HG02642 (cell line): ENCODE measurements at regions not wholly inside any gene's neighbourhood (a gene's known extent, or its start where the extent isn't known, plus 50 kb on each side); places are given as distances from the start of the nearest gene placed in this dataset.
"Not testable (repeated sequence)": the region's sequence is repeated elsewhere in the genome, so short reads cannot be mapped to it uniquely, and the experiment has no call there.

Experiments used
- ATAC-seq: cut with Tn5 transposase; IDR thresholded peaks from one replicate; pipeline ENCODE4 v1.9.1; 2021; ENCODE audit warnings: mild to moderate bottlenecking; ENCODE audit not compliant: unreplicated experiment, poor library complexity

DNA sequence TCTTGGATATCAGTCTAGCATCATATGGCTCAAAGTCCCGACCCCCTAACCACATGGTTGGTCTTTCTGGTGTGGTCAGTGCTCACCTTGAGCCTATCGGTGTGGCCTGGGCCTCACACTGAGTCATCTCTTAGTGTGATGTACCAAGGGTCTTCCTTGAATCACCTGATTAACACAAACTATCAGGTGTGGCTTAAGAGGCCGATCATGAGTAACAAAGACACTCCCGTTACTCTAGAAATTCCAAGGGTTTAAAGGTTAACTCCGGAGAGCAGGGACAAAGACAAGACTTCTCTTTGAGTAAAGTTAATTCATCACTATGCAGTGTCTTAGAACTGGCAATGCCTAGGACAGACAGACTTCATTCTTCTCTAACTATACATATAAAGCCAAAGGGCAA is 52.3 kb upstream of the ARMC3 start:
- no peak for ATAC-seq

DNA sequence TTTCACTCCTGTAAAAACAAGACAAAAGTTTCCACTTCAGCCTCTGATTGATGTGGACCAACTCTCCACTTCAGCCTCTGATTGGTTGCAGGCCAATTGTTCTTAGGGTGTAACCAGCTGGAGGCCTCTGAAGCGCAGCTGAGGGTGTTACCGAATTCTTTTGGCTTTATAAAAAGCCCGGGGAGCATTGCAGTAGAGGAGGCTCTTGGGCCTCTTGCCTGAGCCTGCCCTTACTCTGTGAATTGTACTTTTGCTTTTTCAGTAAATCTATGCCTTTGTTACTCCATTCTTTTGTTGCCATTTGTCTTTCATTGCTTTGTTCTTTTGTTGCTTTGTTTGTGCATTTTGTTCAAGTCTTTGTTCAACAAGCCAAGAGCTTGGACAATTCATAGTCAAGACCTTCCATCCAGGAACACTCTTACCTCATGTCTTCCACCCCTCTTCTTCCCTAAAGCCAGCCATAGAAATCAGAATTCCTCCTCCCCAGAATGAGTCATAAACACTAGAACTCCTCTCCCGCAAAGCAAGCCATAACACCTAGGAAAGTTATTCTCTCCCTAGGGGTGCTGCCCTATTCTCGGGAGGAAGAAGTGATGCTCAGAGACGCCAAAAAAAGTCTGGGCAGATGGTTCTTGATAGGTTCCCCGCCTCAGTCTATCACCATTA is 53.5 kb upstream of the ARMC3 start:
- ATAC-seq: no peak

- peak; percentile 69 for ATAC-seq
These were observed 71.3 kb upstream of the ARMC3 start for GRCh38 chr10:22856444-22857074.

DNA sequence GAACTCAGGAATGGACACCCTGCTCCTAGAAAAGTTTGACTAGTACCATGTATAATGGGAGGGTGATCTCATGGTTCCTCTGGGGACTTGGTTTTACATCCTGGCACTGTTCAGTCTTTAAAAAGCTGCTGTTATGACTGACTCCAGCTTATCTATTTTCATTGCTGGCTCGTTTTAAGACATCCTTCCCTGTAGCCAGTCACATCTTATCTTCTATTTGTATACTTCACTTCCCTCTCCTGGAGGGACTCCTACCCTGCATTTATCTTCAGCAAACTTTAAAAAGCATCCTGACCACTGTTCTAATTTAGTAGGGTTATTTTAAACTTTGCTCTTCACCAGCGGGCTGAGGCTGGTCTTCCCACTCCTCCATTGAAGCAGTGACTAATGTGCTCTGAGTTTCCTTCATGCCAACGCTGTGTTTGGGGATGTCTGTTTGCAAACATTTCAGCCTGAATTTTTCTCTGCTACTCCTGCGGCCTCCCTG is 72.9 kb upstream of the ARMC3 start:
- no peak for ATAC-seq

DNA sequence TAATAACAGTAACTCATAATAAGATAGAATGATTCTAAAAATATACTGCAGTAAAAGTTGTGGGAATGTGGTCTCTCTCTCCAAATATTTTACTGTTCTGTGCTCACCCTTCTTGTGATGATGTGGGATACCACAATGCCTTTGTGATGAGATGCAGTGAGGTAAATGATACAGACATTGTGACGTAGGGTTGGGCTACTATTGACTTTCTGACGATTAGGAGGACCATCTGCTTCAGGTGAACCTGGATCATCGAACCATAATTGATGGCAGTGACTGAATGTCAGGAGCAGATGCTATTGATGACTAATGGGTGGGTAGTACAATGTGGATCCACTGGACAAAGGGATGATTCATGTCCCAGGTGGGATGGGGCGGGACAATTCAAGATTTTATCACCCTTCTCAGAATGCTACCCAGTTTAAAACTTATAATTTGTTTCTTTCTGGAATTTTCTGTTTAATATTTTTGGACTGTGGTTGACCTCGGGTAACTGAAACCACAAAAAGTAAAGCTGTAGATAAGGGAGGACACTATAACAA is 73.9 kb upstream of the ARMC3 start:
- ATAC-seq: no peak

DNA sequence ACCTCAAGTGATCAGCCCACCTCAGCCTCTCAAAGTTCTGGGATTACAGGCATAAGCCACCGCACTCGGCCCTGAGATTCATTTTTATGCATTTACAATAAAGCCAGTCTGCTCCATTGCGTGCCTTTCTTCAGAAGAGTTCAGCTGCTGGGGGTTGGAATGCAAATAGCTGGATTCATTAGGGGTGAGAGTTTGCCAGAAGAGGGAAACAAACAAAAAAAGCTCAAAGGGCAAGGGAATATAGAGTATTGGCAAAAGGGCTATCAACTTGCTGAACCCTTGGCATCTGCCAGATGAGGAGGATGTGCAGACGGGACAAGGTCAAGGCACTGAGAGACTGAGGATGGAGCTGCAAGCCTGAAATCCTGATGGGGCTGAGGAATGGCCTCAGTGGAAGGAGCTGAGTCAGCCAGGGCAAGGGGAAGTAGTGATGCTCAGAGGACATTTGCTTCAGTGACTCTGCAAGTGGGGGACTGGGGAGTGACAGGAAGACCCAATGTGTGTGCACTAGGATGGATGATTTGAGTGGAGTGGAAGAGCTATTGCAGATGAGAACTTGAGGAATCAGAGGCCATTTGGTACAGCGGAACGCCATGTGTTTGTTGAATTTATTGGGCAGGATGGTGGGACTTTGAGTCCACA is 75.0 kb upstream of the ARMC3 start:
- ATAC-seq: no peak

DNA sequence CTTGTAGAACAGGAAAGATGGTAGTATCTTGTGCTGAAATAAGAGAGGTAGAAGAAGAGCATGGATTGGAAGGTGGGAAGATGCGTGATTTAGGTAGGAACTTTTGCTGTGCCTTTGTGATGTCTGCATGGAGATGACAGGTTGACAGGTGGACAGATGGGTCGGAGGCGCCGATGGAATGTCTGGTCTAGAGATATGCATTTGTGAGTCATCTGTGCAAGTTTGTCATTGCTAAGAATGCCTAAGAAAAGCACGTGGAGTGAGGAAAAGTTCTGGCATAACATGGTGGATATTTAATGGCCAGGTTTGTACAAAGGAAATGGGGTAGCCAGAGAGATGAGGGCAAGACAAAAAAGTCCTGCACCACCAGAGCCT is 76.0 kb upstream of the ARMC3 start:
- ATAC-seq: no peak

DNA sequence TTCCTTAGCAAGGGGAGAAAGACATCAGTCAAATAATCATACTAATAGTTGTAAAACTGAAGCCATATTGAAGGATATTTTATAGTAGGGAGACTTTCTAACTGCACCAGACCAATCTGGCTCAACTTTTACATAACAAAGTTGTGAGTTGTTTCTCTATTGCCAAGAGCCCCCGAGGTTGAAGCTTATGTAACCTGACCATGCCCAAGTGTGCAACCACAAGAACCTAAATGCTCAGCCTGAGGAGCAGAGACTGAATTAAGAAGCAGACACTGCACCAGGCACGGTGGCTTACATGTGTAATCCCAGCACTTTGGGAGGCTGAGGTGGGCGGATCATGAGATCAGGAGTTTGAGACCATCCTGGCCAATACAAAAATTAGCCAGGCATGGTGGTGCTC is 77.3 kb upstream of the ARMC3 start:
- no peak for ATAC-seq

DNA sequence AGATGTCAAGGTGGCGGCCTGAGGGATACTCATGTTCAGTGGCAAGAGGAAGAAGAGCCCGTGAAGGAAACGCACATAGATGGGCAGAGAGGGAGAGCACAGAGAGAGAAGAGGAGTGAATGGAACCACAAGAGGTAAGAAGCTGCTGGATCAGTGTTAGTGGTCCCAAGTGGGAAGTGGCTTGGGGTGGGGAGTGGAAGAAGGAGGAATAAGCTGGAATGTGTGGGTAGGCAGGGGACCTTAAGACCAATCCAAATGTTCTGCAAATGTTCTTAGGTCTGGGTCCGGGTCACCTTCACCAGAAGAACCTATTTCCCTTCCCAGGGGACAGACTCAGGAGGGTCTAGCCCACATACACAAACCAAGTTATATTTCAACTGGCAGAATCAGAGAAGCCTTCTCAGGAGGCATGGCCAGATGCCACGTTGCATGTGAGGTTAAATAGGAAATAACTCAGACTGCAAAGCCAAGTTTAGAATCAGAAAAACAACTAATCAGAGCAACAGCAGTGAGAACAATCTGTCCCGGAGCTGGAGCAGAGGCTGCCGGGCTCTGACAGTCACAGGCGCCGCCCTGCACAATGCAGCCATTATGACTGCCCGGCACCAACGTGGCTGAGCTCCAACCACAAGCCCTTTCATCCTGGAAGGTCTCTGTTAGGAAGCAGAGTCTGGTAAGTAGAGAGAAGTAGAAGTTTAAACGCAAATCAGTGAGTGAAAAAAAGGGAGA is 78.6 kb upstream of the ARMC3 start:
- no peak for ATAC-seq

- ATAC-seq: no peak
These were observed 79.3 kb upstream of the ARMC3 start for GRCh38 chr10:22848509-22848908.

- no peak for ATAC-seq
These were observed 81.6 kb upstream of the ARMC3 start for GRCh38 chr10:22846294-22846693.

- no peak for ATAC-seq
These were observed 88.2 kb upstream of the ARMC3 start for GRCh38 chr10:22839639-22840038.

- no peak for ATAC-seq
These were observed 90.1 kb upstream of the ARMC3 start for GRCh38 chr10:22837771-22838170.

GRCh38 chr10:22837351-22837750 is 90.5 kb upstream of the ARMC3 start:
- no peak for ATAC-seq

DNA sequence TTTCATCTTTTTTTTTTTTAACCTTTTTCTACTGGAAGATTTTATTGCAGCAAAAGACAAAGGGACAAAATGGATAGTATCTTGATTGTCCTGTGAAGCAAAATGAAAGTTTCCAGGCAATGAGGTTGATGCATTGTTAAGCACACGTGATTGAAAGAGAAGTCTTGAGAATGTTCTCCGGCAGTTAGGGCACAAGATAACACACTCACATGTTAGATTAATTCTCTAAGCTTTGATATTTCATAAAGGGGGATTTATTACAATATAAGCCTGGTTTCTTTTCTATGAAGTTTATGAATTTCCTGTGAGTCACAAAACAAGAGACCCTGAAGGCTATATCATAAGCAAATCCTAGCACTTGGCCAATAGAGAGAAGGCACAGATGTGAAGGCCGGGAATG is 93.4 kb upstream of the ARMC3 start:
- ATAC-seq: no peak

DNA sequence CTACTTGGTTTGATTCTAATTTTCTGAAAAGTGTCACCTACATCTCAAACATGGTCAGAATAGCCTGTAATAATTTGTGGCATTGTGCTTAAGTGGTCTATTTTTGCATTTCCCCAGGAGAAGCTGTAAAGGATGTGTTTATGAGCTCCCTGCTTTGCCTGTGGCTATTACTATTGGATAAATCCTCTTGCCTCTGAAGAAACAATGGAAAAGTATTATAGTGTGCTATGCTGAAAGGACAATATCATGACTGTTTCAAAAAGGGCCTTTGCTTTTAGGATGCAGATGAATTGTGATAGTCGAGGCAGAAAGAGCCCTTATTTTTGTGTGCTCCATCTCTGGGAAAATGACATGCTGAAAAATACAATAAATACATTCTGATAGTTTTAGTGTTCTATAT is 94.1 kb upstream of the ARMC3 start:
- no peak for ATAC-seq

DNA sequence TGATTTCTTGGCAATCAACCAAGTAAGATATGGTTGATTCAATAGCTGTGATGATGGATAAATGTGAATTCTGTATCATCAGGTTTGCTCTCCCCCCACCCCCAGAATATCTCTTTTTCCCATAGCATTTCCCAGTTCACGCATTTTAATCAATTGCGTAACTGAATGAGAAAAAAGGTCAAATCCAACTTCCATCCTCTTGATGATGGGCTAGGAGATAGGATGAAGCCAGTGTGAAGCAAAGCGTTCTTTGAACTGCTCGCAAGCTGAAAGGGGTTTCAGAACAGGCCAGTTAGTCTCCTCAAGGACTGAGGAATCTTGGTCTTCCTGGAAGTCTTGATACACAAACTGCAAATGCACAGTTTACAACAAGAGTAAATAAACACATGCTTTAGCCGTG is 94.5 kb upstream of the ARMC3 start:
- ATAC-seq: no peak

GRCh38 chr10:22832851-22833250 is 95.0 kb upstream of the ARMC3 start:
- ATAC-seq: no peak

- ATAC-seq: no peak
These were observed 95.7 kb upstream of the ARMC3 start for GRCh38 chr10:22832066-22832602.

DNA sequence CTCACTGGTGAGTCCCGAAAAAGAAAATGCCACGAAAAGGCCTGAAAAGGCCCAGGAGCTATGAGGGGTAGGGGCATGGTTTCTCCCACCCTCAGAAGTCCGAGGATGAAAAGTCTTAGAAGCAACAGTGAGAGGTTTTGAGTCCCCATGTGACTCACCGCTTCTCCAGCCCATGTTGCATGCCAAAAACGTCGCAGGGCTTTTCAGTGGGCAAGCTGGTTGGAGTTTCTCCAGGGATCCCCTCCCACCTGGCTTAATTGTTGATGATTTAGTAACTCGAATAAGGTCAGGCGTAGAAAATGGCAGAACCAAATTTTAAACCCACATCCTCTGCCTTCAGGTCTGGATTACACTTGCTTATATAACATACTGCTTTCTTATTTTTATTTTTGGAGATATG is 96.3 kb upstream of the ARMC3 start:
- ATAC-seq: no peak

- not testable (repeated sequence) for ATAC-seq
These were observed 99.1 kb upstream of the ARMC3 start for GRCh38 chr10:22828712-22829111.
